GM23338 (cell line): ENCODE measurements at regions not wholly inside any gene's neighbourhood (a gene's known extent, or its start where the extent isn't known, plus 50 kb on each side); places are given as distances from the start of the nearest gene placed in this dataset.

Source experiments
- ATAC-seq: fragments of 200-7000 bp; cut with Tn5 transposase; 3 replicates; pipeline ENCODE4 v1.9.1; 2020
- DNase-seq: peaks from one replicate; pipeline ENCODE4 v3.0.0-alpha.2; 2015; ENCODE audit warnings: low spot score
- H2AFZ ChIP-seq: fragments of 200-600 bp; sonication (generic); 2 replicates; pipeline ENCODE4 v1.8.0; 2016; ENCODE audit warnings: antibody characterized with exemption, mild to moderate bottlenecking, moderate library complexity
- H3F3A ChIP-seq: fragments of 200-600 bp; sonication (generic); replicated peaks from 2 replicates; pipeline ENCODE4 v1.8.0; 2017; ENCODE audit warnings: antibody characterized with exemption, mixed run types, low read depth
- H3K27ac ChIP-seq: fragments of 200-600 bp; sonication (generic); 2 replicates; pipeline ENCODE4 v1.6.1; 2016; ENCODE audit warnings: low read depth
- H3K27me3 ChIP-seq: fragments of 200-600 bp; sonication (generic); 2 replicates; pipeline ENCODE4 v1.8.0; 2016; ENCODE audit warnings: mild to moderate bottlenecking, mixed run types, moderate library complexity; ENCODE audit not compliant: insufficient read depth
- H3K36me3 ChIP-seq: fragments of 200-600 bp; sonication (generic); 2 replicates; pipeline ENCODE4 v1.8.0; 2016; ENCODE audit warnings: mild to moderate bottlenecking; ENCODE audit not compliant: insufficient read depth
- H3K4me1 ChIP-seq: fragments of 200-600 bp; sonication (generic); 2 replicates; pipeline ENCODE4 v1.8.0; 2016; ENCODE audit warnings: mild to moderate bottlenecking, moderate library complexity; ENCODE audit not compliant: insufficient read depth
- H3K4me2 ChIP-seq: fragments of 200-600 bp; sonication (generic); 2 replicates; pipeline ENCODE4 v1.7.1; 2017; ENCODE audit warnings: mixed run types
- H3K4me3 ChIP-seq: fragments of 200-600 bp; sonication (generic); 2 replicates; pipeline ENCODE4 v1.6.1; 2016; ENCODE audit warnings: mixed run types
- H3K79me2 ChIP-seq: fragments of 200-600 bp; sonication (generic); replicated peaks from 2 replicates; pipeline ENCODE4 v1.8.0; 2017; ENCODE audit warnings: mild to moderate bottlenecking; ENCODE audit not compliant: insufficient read depth
- H3K9me2 ChIP-seq: fragments of 200-600 bp; sonication (generic); 2 replicates; pipeline ENCODE4 v1.8.0; 2017; ENCODE audit not compliant: insufficient read depth
- H4K20me1 ChIP-seq: fragments of 200-600 bp; sonication (generic); replicated peaks from 2 replicates; pipeline ENCODE4 v1.8.0; 2017; ENCODE audit warnings: mild to moderate bottlenecking; ENCODE audit not compliant: insufficient read depth
- H3K27ac Mint-ChIP-seq: 2 replicates; pipeline ENCODE4 v1.8.0; 2020; ENCODE audit warnings: inconsistent platforms, mild to moderate bottlenecking, moderate library complexity, mixed read lengths
- H3K27me3 Mint-ChIP-seq: 3 replicates; pipeline ENCODE4 v1.8.0; 2022; ENCODE audit warnings: low read depth, mild to moderate bottlenecking, moderate library complexity, mixed read lengths, inconsistent platforms; ENCODE audit not compliant: insufficient read depth, poor library complexity
- H3K36me3 Mint-ChIP-seq: 3 replicates; pipeline ENCODE4 v1.8.0; 2021; ENCODE audit warnings: low read depth, mild to moderate bottlenecking, inconsistent platforms, moderate library complexity, mixed read lengths
- H3K4me1 Mint-ChIP-seq: 3 replicates; pipeline ENCODE4 v1.8.0; 2020; ENCODE audit warnings: mild to moderate bottlenecking, inconsistent platforms, mixed read lengths
- H3K4me3 Mint-ChIP-seq: 3 replicates; pipeline ENCODE4 v1.8.0; 2021; ENCODE audit warnings: moderate library complexity, mild to moderate bottlenecking, inconsistent platforms, mixed read lengths
- H3K9me3 Mint-ChIP-seq: 3 replicates; pipeline ENCODE4 v1.8.0; 2020; ENCODE audit warnings: moderate library complexity, mild to moderate bottlenecking, inconsistent platforms, mixed read lengths
- CREB1 ChIP-seq: fragments of 250-450 bp; sonication (Bioruptor Pico); IDR thresholded peaks from 2 replicates; pipeline ENCODE4 v1.5.0; 2020; ENCODE audit warnings: low read depth, mild to moderate bottlenecking, moderate library complexity
- CTCF ChIP-seq, 2 experiments: fragments of 200-600 bp in 1 of 2; sonication (generic) in 1 of 2; conservative IDR thresholded peaks; 2 replicates each; pipeline versions ENCODE4 v1.5.1 to v1.6.1; 2016 to 2017; ENCODE audit warnings: antibody characterized with exemption in 2 of 2, low read depth in 2 of 2, mild to moderate bottlenecking in 2 of 2, moderate library complexity in 1 of 2
- EZH2 ChIP-seq: fragments of 200-600 bp; sonication (generic); IDR thresholded peaks from one replicate; pipeline ENCODE4 v1.8.0; 2017; ENCODE audit warnings: antibody characterized with exemption, mild to moderate bottlenecking, low read depth; ENCODE audit not compliant: unreplicated experiment
- EZH2phosphoT487 ChIP-seq: fragments of 200-600 bp; sonication (generic); IDR thresholded peaks from one replicate; pipeline ENCODE4 v1.8.1; 2018; ENCODE audit warnings: antibody characterized with exemption; ENCODE audit not compliant: unreplicated experiment
- JUNB ChIP-seq: IDR thresholded peaks from one replicate; pipeline ENCODE4 v1.6.1; 2016; ENCODE audit warnings: antibody characterized with exemption; ENCODE audit not compliant: unreplicated experiment
- NANOG ChIP-seq: IDR thresholded peaks from 2 replicates; pipeline ENCODE4 v1.6.1; 2016; ENCODE audit warnings: antibody characterized with exemption, borderline replicate concordance
- POLR2AphosphoS5 ChIP-seq: IDR thresholded peaks from 2 replicates; pipeline ENCODE4 v1.6.1; 2016; ENCODE audit warnings: antibody characterized with exemption, low read depth
- STAT1 ChIP-seq: IDR thresholded peaks from one replicate; pipeline ENCODE4 v1.6.1; 2016; ENCODE audit warnings: antibody characterized with exemption; ENCODE audit not compliant: unreplicated experiment
- ZNF114 ChIP-seq: fragments of 250-450 bp; sonication (Bioruptor Pico); IDR thresholded peaks from 2 replicates; pipeline ENCODE4 v1.5.0; 2020; ENCODE audit warnings: mild to moderate bottlenecking, moderate library complexity
- ZNF331 ChIP-seq: fragments of 250-450 bp; sonication (Bioruptor Pico); IDR thresholded peaks from 2 replicates; pipeline ENCODE4 v1.5.0; 2020; ENCODE audit warnings: low read depth, mild to moderate bottlenecking, moderate library complexity
- TF ChIP-seq, protein P1 (sequence below): IDR thresholded peaks from one replicate; pipeline ENCODE4 v1.6.1; 2018; ENCODE audit warnings: antibody characterized with exemption; ENCODE audit not compliant: unreplicated experiment
- TF ChIP-seq, protein P2 (sequence below): IDR thresholded peaks from 2 replicates; pipeline ENCODE4 v1.6.1; 2016; ENCODE audit warnings: antibody characterized with exemption
- TF ChIP-seq, protein P3 (sequence below): fragments of 250-450 bp; sonication (Bioruptor Pico); IDR thresholded peaks from 2 replicates; pipeline ENCODE4 v1.5.0; 2020; ENCODE audit warnings: mild to moderate bottlenecking, moderate library complexity

DNA sequence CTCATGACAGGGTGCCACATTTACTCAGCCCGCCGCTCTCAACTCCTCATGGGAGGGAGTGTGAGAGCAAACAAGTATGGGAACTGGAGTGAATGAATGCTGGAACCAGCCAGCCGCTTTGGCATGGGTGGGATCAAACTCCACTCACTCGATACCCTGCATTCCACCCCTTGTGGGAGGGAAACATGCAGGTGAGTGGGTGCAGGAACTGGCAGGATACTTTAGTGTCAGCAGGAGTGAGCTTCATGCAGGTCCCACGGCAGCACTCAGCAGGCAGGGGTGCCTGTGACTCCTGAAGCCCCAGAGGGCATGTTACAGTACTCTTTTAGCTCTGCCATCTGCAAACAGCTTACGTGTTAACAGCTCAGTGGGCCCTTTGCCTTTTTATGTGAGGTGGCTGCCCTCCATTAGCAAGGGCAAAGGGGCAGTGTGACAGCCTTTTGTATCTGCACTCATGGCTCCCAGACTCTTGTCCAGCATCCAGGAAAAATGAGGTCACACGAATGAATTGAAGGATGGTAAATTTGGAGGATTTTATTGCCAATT is 433.2 kb upstream of the NMUR2 start:
- 0 out of 2 replicates have a peak, but pooled peaks cover 3% of the 10 kb centered on the region for H3K9me2 ChIP-seq
- no peaks in the 10 kb centered on the region for H3K36me3 ChIP-seq
- no peak overlapping the region for H2AFZ ChIP-seq
- H3K27me3 ChIP-seq, result no peaks in the 10 kb centered on the region
- H3K4me1 ChIP-seq, result no peaks in the 10 kb centered on the region
- H4K20me1 ChIP-seq, result no peaks in the 10 kb centered on the region
- DNase-seq (no peak), ATAC-seq (no peak)
- H3K4me2 ChIP-seq, result no peak overlapping the region
- no peaks in the 10 kb centered on the region for H3K27me3 Mint-ChIP-seq
- no peak overlapping the region for H3K4me3 ChIP-seq
- no peaks in the 10 kb centered on the region for H3K79me2 ChIP-seq
- H3K4me1 Mint-ChIP-seq, result peaks cover 2% of the 10 kb centered on the region; the same call in 2 of the 3 replicates
- H3K4me3 Mint-ChIP-seq, result no peak overlapping the region
- H3K9me3 Mint-ChIP-seq, result no peaks in the 10 kb centered on the region
- TF ChIP-seq, protein P1, sequence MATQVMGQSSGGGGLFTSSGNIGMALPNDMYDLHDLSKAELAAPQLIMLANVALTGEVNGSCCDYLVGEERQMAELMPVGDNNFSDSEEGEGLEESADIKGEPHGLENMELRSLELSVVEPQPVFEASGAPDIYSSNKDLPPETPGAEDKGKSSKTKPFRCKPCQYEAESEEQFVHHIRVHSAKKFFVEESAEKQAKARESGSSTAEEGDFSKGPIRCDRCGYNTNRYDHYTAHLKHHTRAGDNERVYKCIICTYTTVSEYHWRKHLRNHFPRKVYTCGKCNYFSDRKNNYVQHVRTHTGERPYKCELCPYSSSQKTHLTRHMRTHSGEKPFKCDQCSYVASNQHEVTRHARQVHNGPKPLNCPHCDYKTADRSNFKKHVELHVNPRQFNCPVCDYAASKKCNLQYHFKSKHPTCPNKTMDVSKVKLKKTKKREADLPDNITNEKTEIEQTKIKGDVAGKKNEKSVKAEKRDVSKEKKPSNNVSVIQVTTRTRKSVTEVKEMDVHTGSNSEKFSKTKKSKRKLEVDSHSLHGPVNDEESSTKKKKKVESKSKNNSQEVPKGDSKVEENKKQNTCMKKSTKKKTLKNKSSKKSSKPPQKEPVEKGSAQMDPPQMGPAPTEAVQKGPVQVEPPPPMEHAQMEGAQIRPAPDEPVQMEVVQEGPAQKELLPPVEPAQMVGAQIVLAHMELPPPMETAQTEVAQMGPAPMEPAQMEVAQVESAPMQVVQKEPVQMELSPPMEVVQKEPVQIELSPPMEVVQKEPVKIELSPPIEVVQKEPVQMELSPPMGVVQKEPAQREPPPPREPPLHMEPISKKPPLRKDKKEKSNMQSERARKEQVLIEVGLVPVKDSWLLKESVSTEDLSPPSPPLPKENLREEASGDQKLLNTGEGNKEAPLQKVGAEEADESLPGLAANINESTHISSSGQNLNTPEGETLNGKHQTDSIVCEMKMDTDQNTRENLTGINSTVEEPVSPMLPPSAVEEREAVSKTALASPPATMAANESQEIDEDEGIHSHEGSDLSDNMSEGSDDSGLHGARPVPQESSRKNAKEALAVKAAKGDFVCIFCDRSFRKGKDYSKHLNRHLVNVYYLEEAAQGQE, result no peak
- TF ChIP-seq ZNF114 (CRISPR knock-in tag), result no peak
- TF ChIP-seq ZNF331, result no peak
- TF ChIP-seq CTCF (conservative IDR thresholded peaks at IDR 0.05; ENCODE audit: low read depth in 2 of 2), result no peak
- TF ChIP-seq, protein P2, sequence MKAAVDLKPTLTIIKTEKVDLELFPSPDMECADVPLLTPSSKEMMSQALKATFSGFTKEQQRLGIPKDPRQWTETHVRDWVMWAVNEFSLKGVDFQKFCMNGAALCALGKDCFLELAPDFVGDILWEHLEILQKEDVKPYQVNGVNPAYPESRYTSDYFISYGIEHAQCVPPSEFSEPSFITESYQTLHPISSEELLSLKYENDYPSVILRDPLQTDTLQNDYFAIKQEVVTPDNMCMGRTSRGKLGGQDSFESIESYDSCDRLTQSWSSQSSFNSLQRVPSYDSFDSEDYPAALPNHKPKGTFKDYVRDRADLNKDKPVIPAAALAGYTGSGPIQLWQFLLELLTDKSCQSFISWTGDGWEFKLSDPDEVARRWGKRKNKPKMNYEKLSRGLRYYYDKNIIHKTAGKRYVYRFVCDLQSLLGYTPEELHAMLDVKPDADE, result no peak
- no peak for TF ChIP-seq EZH2phosphoT487
- TF ChIP-seq POLR2AphosphoS5, result no peak
- TF ChIP-seq, protein P3, sequence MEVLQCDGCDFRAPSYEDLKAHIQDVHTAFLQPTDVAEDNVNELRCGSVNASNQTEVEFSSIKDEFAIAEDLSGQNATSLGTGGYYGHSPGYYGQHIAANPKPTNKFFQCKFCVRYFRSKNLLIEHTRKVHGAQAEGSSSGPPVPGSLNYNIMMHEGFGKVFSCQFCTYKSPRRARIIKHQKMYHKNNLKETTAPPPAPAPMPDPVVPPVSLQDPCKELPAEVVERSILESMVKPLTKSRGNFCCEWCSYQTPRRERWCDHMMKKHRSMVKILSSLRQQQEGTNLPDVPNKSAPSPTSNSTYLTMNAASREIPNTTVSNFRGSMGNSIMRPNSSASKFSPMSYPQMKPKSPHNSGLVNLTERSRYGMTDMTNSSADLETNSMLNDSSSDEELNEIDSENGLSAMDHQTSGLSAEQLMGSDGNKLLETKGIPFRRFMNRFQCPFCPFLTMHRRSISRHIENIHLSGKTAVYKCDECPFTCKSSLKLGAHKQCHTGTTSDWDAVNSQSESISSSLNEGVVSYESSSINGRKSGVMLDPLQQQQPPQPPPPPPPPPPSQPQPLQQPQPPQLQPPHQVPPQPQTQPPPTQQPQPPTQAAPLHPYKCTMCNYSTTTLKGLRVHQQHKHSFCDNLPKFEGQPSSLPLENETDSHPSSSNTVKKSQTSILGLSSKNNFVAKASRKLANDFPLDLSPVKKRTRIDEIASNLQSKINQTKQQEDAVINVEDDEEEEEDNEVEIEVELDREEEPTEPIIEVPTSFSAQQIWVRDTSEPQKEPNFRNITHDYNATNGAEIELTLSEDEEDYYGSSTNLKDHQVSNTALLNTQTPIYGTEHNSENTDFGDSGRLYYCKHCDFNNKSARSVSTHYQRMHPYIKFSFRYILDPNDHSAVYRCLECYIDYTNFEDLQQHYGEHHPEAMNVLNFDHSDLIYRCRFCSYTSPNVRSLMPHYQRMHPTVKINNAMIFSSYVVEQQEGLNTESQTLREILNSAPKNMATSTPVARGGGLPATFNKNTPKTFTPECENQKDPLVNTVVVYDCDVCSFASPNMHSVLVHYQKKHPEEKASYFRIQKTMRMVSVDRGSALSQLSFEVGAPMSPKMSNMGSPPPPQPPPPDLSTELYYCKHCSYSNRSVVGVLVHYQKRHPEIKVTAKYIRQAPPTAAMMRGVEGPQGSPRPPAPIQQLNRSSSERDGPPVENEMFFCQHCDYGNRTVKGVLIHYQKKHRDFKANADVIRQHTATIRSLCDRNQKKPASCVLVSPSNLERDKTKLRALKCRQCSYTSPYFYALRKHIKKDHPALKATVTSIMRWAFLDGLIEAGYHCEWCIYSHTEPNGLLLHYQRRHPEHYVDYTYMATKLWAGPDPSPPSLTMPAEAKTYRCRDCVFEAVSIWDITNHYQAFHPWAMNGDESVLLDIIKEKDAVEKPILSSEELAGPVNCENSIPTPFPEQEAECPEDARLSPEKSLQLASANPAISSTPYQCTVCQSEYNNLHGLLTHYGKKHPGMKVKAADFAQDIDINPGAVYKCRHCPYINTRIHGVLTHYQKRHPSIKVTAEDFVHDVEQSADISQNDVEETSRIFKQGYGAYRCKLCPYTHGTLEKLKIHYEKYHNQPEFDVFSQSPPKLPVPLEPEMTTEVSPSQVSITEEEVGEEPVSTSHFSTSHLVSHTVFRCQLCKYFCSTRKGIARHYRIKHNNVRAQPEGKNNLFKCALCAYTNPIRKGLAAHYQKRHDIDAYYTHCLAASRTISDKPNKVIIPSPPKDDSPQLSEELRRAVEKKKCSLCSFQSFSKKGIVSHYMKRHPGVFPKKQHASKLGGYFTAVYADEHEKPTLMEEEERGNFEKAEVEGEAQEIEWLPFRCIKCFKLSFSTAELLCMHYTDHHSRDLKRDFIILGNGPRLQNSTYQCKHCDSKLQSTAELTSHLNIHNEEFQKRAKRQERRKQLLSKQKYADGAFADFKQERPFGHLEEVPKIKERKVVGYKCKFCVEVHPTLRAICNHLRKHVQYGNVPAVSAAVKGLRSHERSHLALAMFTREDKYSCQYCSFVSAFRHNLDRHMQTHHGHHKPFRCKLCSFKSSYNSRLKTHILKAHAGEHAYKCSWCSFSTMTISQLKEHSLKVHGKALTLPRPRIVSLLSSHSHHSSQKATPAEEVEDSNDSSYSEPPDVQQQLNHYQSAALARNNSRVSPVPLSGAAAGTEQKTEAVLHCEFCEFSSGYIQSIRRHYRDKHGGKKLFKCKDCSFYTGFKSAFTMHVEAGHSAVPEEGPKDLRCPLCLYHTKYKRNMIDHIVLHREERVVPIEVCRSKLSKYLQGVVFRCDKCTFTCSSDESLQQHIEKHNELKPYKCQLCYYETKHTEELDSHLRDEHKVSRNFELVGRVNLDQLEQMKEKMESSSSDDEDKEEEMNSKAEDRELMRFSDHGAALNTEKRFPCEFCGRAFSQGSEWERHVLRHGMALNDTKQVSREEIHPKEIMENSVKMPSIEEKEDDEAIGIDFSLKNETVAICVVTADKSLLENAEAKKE, result no peak
- no peak for TF ChIP-seq CREB1 (CRISPR knock-in tag)
- no peak for TF ChIP-seq EZH2
- TF ChIP-seq NANOG, result no peak
- no peak for TF ChIP-seq JUNB
- TF ChIP-seq STAT1, result no peak
- no peaks in the 10 kb centered on the region for H3F3A ChIP-seq
- H3K27ac Mint-ChIP-seq, result no peak overlapping the region
- H3K36me3 Mint-ChIP-seq, result no peaks in the 10 kb centered on the region
- no peak overlapping the region for H3K27ac ChIP-seq
